GM23248 (cell line): ENCODE measurements at regions not wholly inside any gene's neighbourhood (a gene's known extent, or its start where the extent isn't known, plus 50 kb on each side); places are given as distances from the start of the nearest gene placed in this dataset.

Experiments used
- DNase-seq: peaks from one replicate; pipeline ENCODE4 v3.0.0-alpha.2; 2015
- H2AFZ ChIP-seq: fragments of 200-600 bp; sonication (generic); 2 replicates; pipeline ENCODE4 v1.6.1; 2016; ENCODE audit warnings: antibody characterized with exemption
- H3F3A ChIP-seq: fragments of 200-600 bp; sonication (generic); 2 replicates; pipeline ENCODE4 v1.6.1; 2016; ENCODE audit warnings: mild to moderate bottlenecking, antibody characterized with exemption, mixed run types; ENCODE audit not compliant: insufficient read depth
- H3K27ac ChIP-seq: fragments of 200-600 bp; sonication (generic); 2 replicates; pipeline ENCODE4 v1.5.1; 2016; ENCODE audit warnings: mild to moderate bottlenecking
- H3K27me3 ChIP-seq: fragments of 200-600 bp; sonication (generic); replicated peaks from 2 replicates; pipeline ENCODE4 v1.6.1; 2016; ENCODE audit warnings: mild to moderate bottlenecking; ENCODE audit not compliant: insufficient read depth
- H3K36me3 ChIP-seq: fragments of 200-600 bp; sonication (generic); 2 replicates; pipeline ENCODE4 v1.6.1; 2016; ENCODE audit warnings: low read depth, mild to moderate bottlenecking
- H3K4me1 ChIP-seq: fragments of 200-600 bp; sonication (generic); 2 replicates; pipeline ENCODE4 v1.6.1; 2016; ENCODE audit warnings: mild to moderate bottlenecking; ENCODE audit not compliant: insufficient read depth
- H3K4me2 ChIP-seq: fragments of 200-600 bp; sonication (generic); one replicate; pipeline ENCODE4 v1.6.1; 2016; ENCODE audit warnings: mild to moderate bottlenecking; ENCODE audit not compliant: unreplicated experiment
- H3K4me3 ChIP-seq: fragments of 200-600 bp; sonication (generic); 2 replicates; pipeline ENCODE4 v1.5.1; 2016; ENCODE audit warnings: mild to moderate bottlenecking
- H3K79me2 ChIP-seq: fragments of 200-600 bp; sonication (generic); 2 replicates; pipeline ENCODE4 v1.6.1; 2016; ENCODE audit warnings: mild to moderate bottlenecking; ENCODE audit not compliant: insufficient read depth
- H3K9ac ChIP-seq: fragments of 200-600 bp; sonication (generic); 2 replicates; pipeline ENCODE4 v1.6.1; 2016; ENCODE audit warnings: mild to moderate bottlenecking
- H3K9me2 ChIP-seq: fragments of 200-600 bp; sonication (generic); 2 replicates; pipeline ENCODE4 v1.6.1; 2016; ENCODE audit warnings: mixed run types, mild to moderate bottlenecking, moderate library complexity; ENCODE audit not compliant: insufficient read depth
- H3K9me3 ChIP-seq: fragments of 200-600 bp; sonication (generic); one replicate; pipeline ENCODE4 v1.6.1; 2017; ENCODE audit warnings: low read depth
- H4K20me1 ChIP-seq: fragments of 200-600 bp; sonication (generic); 2 replicates; pipeline ENCODE4 v1.6.0; 2016; ENCODE audit not compliant: insufficient read depth
- EZH2 ChIP-seq: fragments of 200-600 bp; sonication (generic); IDR thresholded peaks from 2 replicates; pipeline ENCODE4 v1.6.1; 2018; ENCODE audit warnings: antibody characterized with exemption, mild to moderate bottlenecking; ENCODE audit not compliant: insufficient read depth, poor library complexity, severe bottlenecking
- EZH2phosphoT487 ChIP-seq: fragments of 200-600 bp; sonication (generic); IDR thresholded peaks from 2 replicates; pipeline ENCODE4 v1.6.1; 2018; ENCODE audit warnings: antibody characterized with exemption, moderate library complexity, mild to moderate bottlenecking, low read depth; ENCODE audit not compliant: insufficient read depth
- WGBS, 2 experiments: methylation state at CpG; one replicate each; pipeline ENCODE4 v1.1.6; 2015 to 2017; ENCODE audit warnings: low lambda C conversion rate in 2 of 2, low coverage in 1 of 2; ENCODE audit errors: missing lambda C conversion rate in 2 of 2; 5-methylcytosine and 5-hydroxymethylcytosine counted together
- in situ Hi-C: fragments of 300-500 bp; cut with MboI; formaldehyde crosslinking; loops from 2 replicates; pipeline ENCODE4 v1.15.0; 2020

GRCh38 chr5:156174225-156174624, 152.7 kb upstream of the SGCD start:
- Histone ChIP-seq H4K20me1 (no peaks in the 10 kb centered on the region), H3K9me3 (no peaks in the 10 kb centered on the region), H3F3A (no peaks in the 10 kb centered on the region), H3K36me3 (no peaks in the 10 kb centered on the region), H3K27ac (no peak overlapping the region), H3K4me2 (no peak overlapping the region), H2AFZ (no peak overlapping the region), H3K9ac (no peak overlapping the region), H3K4me1 (no peaks in the 10 kb centered on the region), H3K79me2 (no peaks in the 10 kb centered on the region), H3K9me2 (no peaks in the 10 kb centered on the region), H3K27me3 (no peaks in the 10 kb centered on the region), H3K4me3 (no peak overlapping the region)
- no peak for DNase-seq
- in situ Hi-C loops, result no loop called here
- no peak for TF ChIP-seq EZH2phosphoT487
- no peak for TF ChIP-seq EZH2
- 86 to 91% methylated on average over 2 of the region's 2 CpGs for WGBS, 2 experiments

- in situ Hi-C loops, result no loop called here
- H3K27ac ChIP-seq, result no peak overlapping the region
- no peaks in the 10 kb centered on the region for H4K20me1 ChIP-seq
- 87 to 95% methylated on average over 5 of the region's 5 CpGs for WGBS, 2 experiments
- H3K4me1 ChIP-seq, result no peaks in the 10 kb centered on the region; the same call in 1 of the 2 replicates
- no peaks in the 10 kb centered on the region for H3K9me2 ChIP-seq
- no peaks in the 10 kb centered on the region for H3K79me2 ChIP-seq
- H3K4me2 ChIP-seq, result no peak overlapping the region
- H3K9me3 ChIP-seq, result no peaks in the 10 kb centered on the region
- no peaks in the 10 kb centered on the region for H3K27me3 ChIP-seq
- no peak overlapping the region for H2AFZ ChIP-seq
- no peak overlapping the region for H3K4me3 ChIP-seq
- no peaks in the 10 kb centered on the region for H3K36me3 ChIP-seq
- no peaks in the 10 kb centered on the region; the same call in 1 of the 2 replicates for H3F3A ChIP-seq
- no peak for TF ChIP-seq EZH2
- no peak for TF ChIP-seq EZH2phosphoT487
- no peak overlapping the region for H3K9ac ChIP-seq
- DNase-seq, result no peak
Observed at GRCh38 chr5:156178117-156178516, 148.8 kb upstream of the SGCD start.

- Histone ChIP-seq H3K27me3 (no peaks in the 10 kb centered on the region), H3K9me2 (no peaks in the 10 kb centered on the region), H3K4me1 (peaks cover 8% of the 10 kb centered on the region), H2AFZ (no peak overlapping the region), H3K36me3 (no peaks in the 10 kb centered on the region), H3K9me3 (no peaks in the 10 kb centered on the region), H3K9ac (no peak overlapping the region), H3K4me2 (no peak overlapping the region), H3F3A (peaks cover 9% of the 10 kb centered on the region), H3K79me2 (no peaks in the 10 kb centered on the region), H3K27ac (no peak overlapping the region), H4K20me1 (no peaks in the 10 kb centered on the region), H3K4me3 (no peak overlapping the region)
- no peak for TF ChIP-seq EZH2phosphoT487
- 90 to 96% methylated on average over 1 of the region's 1 CpG for WGBS, 2 experiments
- no peak for DNase-seq
- in situ Hi-C loops, result no loop called here
Observed at GRCh38 chr5:156181656-156182055, 145.3 kb upstream of the SGCD start.

- Histone ChIP-seq H2AFZ (no peak overlapping the region), H3K4me1 (peaks cover 15% of the 10 kb centered on the region), H3K9me3 (no peaks in the 10 kb centered on the region), H3K79me2 (no peaks in the 10 kb centered on the region), H3F3A (peaks cover 16% of the 10 kb centered on the region), H3K9ac (no peak overlapping the region), H4K20me1 (no peaks in the 10 kb centered on the region), H3K27me3 (no peaks in the 10 kb centered on the region), H3K9me2 (no peaks in the 10 kb centered on the region), H3K4me3 (no peak overlapping the region), H3K4me2 (no peak overlapping the region), H3K36me3 (no peaks in the 10 kb centered on the region), H3K27ac (no peak overlapping the region)
- WGBS, 2 experiments, result 90 to 94% methylated on average over 4 of the region's 4 CpGs
- in situ Hi-C loops, result no loop called here
- peak; percentile 50 for DNase-seq
- TF ChIP-seq EZH2phosphoT487 (no peak), EZH2 (no peak)
Observed at GRCh38 chr5:156182174-156182967, 144.6 kb upstream of the SGCD start.
